ENCODE measurements at regions not wholly inside any gene's neighbourhood (a gene's known extent, or its start where the extent isn't known, plus 50 kb on each side); places are given as distances from the start of the nearest gene placed in this dataset.

DNA sequence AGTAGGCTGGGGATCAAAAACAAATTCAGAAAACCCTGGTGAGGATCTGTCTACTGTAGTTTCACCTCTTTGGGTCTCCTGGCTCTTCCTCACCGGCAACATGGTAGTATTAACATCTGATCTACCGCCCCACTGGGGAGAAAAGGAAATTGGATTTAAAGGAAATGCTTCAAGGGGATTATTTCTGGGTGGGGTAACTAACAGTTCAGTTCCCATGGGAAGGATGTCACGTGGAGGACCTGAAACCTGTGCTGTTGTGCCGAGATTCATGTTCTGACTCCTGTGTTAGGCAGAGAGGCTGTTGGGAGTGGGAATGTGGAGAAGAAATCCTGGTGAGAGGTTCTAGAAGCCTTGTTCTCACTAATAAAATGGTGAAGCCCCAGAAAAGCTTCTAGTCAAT lies 254.4 kb downstream of the BCOR start:
- no peak for DNase-seq

- no peak for DNase-seq
Measured at GRCh38 chrX:39845233-39845632, 252.5 kb downstream of the BCOR start.

DNA sequence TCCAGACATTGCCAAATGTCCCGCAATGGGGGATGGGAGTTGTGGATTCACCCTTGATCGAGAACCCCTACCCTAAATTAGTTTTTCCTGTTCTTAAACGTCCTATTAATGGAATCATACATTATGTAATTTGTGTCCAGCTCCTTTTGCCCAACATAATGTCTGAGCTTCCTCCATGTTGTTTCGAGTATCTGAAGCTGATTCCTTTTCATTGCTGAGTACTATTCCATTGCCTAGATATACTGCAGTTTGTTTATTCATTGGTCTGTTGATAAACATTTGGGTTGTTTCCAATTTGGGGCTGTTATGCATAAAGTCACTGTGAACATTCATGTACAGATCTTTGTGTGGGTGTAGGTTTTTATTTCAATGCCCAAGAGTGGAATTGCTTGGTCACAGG lies 251.3 kb downstream of the BCOR start:
- no peak for DNase-seq

DNA sequence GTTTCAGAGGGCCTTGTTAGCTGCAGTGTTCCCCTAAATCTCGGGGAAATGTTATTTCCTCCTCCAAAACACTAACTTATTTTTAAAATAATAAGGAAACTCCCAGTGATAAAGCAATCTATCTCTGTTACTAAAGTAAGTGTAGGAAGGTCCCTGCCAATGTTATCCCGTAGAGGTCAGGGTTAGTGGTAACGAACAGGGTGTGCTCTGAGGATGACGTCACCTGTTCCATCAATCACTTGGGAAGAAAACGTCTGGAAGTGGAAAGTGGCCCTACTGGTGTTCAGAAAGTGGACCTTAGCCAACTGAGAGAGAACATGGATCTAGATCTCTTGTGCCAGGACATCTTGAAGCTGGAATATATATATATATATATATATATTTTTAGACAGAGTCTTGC lies 249.5 kb downstream of the BCOR start:
- DNase-seq = no peak

DNA sequence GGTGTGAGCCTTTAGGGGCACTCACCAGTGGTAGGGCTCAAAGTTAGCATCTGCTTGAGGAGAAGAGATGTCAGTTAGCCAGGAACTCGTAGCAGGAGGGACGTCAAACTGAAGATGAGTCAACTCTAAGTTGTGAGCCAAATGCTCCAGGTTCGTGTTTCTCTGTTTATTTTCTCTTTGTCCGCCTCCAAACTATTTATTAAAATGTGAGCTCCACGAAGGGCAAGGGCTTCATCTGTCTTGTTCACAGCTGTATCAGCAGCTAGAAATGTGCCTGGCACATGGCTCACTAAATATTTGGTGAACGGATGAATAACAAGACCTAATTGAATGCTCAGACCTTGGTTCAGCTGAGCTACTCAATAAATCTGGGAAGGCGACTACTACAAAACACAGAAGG lies 248.9 kb downstream of the BCOR start:
- DNase-seq = no peak

DNA sequence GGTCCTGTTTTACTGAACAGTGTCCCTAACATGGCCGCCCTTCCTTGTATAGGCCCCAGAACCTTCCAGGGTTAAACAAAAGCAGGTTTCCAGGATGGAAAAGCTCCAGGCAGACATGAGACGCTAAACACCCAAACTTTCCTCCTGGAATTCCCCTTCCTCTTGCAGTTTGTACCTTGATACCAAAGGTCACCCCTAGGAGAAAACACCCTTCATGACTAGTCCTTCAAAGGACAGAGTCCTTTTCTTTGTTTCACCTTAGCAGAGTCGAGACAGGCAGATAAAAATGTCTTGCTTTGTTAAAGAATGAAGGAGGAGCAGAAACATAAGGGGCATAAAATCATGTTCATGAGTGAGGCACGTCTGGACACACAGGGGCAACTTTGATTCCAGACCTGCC lies 247.5 kb downstream of the BCOR start:
- no peak for DNase-seq

GRCh38 chrX:39850630-39851152 lies 247.1 kb downstream of the BCOR start:
- DNase-seq = no peak

DNA sequence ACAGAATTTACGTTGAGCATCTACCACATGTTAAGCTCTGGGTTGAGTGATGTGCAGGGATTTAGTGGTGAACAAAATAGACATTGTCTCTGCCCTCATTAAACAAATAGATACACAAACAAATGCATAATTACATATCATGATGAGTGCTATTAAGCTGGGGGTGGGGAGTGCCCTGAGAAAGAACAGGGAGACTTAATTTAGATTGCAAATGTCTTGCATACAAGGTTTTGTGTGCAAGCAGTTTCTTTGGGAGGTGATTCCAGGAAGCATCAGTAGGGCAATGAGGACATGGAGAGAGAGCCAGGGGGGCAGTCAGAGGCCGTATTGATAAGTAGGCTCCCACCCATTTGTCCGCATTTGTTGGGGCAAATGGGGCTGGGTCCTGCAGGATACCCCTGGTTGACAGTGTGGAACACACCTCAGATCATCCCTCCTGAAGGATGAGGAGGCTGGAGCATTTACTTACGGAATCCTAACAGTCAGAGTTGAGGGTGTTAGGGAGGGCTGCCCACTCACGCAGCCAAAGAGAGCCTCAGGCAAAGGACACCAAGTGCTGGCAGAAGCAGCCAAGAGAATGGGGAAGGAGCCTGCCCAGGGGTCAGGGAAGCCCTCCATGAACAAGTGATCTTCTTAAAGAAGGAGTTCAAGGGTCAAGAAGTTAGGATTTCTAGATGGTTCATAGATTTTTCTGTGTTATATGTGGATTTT lies 245.9 kb downstream of the BCOR start:
- DNase-seq = no peak

- no peak for DNase-seq
Measured at GRCh38 chrX:39852491-39852890, 245.3 kb downstream of the BCOR start.

- no peak for DNase-seq
Measured at GRCh38 chrX:39853417-39854030, 244.2 kb downstream of the BCOR start.

- DNase-seq = no peak
Measured at GRCh38 chrX:39854772-39855747, 242.7 kb downstream of the BCOR start.

DNA sequence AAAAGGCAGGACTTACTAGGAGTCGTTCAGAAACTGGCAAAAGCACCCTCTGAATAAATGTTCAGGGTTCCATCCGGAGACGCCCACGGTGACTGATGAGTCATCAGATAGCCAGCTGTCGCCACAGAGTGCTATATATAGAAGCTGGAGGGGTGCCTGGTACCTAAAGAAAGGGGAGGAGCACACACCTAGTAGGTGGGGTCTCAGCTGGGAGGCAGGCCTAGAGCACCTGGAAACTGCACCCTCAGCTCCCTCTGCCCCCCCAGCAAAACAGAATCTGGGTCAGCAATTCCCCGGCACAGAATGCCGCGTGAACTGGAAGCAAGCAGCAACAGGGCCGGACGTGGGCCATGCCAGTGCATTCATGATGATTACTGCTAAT lies 242.0 kb downstream of the BCOR start:
- no peak for DNase-seq

DNA sequence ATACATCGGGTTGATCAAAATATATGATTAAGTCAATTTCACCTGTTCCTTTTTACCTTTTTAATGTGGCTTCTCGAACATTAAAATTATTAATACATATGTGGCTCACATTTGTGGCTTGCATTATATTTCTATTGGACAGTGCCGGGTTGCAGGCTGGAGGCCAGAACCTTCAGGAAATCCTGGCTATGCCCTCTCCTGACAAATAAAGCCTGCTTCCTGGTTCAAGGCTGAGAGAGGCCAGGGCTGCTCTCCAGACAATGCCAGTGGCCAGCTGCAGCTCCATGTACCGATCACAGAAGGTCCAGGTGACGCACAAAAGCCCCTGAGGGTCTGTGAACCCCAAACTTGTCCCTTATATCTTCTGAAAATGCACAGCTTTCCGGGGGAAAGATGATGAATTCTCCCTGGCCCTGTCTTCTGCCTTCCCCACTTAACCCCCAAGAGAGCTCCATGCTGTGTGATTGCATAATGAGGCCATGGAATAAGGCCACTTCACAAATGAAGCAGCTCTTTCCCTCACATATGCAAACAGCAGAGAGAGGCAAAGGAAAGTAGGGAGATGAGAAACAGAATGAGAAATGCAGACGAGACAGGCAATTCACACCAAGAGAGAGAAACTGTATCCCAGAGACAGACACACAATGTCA lies 241.2 kb downstream of the BCOR start:
- DNase-seq = no peak

DNA sequence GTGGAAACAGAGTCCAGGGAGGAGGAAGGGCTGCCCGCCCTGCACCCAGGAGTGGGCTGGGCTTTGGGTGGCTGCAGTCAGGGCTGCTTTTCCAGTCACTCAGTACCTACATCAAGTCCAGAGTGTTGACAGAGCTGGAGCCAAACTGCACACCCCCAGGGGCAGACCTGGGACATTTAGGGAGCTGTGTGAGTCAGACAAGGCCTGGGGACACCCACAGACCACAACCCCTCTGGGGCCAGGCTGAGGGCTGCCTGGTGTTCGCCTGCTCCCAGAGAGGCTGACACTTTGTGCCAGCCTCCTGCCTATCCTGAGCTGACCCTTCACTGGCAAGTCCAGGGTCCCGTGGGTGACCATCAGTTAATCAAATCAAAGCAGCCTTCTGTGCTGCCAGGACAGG lies 240.0 kb downstream of the BCOR start:
- DNase-seq = no peak

DNA sequence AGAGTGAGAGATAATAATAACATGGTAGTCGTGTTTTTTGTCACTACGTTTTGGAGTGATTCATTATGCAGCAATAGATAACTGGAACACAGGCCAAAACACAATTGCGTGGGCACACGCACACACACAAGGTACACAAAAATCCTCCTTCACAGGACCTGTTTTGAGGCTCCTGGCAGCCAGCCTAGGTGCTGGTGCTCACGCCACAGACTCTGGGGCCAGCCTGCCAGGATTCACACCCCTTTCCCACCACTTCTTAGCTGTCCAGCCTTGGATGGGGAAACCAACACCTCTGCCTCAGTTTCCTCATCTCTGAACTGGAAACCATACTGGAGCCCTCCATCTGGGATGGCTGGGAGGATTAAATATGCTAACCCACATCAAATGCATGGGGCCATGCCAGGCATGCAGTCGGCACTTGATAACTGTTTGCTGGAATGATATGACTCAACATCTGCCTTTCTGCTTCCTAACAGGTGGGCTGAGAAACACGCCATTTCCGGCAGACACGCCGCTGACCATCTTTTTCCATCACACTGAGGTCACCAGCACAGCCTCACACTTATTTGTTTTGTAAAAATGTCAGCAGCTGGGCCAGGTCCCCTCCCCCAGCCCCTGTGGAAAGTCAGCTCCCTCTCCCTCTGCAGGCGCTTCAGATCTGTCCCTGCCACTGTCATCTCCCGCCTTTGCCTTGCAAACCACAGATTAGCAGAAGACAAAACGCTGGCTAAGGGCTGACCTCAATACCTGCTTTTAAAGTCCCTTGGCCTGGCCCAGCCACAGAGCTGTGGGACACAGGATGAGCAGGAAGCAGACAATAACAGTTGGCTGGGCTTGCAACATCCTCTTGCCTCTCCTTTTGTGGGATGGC lies 237.5 kb downstream of the BCOR start:
- no peak for DNase-seq

DNA sequence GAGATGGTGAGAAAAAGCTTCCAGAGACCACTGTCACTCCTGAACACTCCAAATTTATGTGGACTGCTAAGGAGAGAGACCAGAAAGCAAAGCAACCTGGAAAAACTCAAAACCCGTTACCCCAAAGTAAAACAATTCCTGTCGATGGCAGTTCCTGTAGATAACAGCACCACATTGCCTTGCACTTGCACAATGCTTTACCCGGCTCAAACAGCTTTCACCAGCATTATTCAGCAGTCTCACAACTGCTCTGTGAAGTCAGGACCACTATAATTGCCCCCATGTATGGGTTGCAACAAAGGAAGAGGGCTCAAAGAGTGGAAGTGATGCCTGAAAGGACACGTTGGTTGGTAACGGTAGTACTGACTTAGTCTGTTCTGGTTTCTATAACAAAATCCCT lies 234.8 kb downstream of the BCOR start:
- no peak for DNase-seq

DNA sequence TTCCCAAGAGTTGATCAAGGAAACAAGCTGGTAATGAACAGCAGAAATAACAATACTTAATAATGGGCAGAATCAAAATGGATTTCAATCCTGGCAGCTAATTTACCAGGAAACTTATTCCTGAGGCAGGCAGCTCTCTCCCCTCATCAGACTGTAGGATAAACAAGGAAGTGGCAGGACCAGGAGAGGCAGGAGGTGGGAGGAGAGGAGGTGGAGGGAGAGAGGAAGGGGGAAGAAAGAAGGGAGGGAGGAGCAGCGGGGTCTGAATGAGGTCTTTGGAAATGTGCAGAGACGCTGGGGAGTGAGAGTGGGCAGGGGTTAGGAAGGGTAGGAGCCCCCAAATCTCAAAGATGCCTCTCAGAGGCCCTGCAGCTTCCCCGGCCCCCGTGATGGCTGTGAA lies 231.5 kb downstream of the BCOR start:
- DNase-seq = no peak

GRCh38 chrX:39869846-39870601 lies 227.7 kb downstream of the BCOR start:
- DNase-seq = no peak

GRCh38 chrX:39871648-39872047 lies 226.1 kb downstream of the BCOR start:
- no peak for DNase-seq

DNA sequence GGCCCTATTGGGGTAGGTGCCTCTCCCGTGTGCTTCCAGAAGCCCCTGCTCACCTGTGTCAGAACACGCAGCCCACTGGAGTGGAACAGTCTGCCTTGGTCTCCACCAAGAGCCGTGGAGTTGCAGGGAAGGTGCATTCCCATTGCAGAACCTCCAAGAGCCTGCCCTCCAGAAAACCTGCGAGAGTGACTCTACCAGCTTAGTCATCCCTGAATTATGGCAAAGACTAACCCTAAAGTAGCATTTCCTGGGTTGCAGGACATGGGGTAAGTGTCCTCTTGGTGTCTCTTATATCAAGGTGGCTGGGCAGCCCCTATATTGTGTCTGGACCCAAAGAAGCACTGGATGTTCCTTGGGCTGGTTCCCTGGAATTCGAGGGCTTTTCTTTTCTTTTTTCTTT lies 224.6 kb downstream of the BCOR start:
- no peak for DNase-seq

GRCh38 chrX:39874202-39874816 lies 223.4 kb downstream of the BCOR start:
- no peak for DNase-seq
